ENCODE measurements at regions not wholly inside any gene's neighbourhood (a gene's known extent, or its start where the extent isn't known, plus 50 kb on each side); places are given as distances from the start of the nearest gene placed in this dataset.

DNA sequence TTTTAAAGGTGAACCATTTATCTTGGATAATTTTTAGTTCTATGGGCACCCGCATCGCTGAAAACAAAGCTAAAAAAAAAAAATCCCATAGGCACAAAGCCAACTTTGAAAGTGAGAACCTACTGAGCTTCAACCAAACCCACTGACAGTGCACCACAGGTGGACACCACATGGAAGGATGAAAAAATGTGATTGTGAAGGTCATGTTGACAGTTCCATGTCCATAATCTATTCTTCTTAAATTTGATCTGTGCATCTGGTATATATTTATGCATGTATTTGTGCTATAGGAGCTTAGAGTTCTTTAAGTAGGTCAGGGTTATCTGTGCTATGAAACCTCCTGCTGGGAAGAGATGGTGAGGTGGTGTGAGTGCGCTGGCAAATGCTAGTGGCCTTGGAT, 374.3 kb downstream of the SPRY1 start:
- TF ChIP-seq, protein P1, sequence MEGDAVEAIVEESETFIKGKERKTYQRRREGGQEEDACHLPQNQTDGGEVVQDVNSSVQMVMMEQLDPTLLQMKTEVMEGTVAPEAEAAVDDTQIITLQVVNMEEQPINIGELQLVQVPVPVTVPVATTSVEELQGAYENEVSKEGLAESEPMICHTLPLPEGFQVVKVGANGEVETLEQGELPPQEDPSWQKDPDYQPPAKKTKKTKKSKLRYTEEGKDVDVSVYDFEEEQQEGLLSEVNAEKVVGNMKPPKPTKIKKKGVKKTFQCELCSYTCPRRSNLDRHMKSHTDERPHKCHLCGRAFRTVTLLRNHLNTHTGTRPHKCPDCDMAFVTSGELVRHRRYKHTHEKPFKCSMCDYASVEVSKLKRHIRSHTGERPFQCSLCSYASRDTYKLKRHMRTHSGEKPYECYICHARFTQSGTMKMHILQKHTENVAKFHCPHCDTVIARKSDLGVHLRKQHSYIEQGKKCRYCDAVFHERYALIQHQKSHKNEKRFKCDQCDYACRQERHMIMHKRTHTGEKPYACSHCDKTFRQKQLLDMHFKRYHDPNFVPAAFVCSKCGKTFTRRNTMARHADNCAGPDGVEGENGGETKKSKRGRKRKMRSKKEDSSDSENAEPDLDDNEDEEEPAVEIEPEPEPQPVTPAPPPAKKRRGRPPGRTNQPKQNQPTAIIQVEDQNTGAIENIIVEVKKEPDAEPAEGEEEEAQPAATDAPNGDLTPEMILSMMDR (IDR thresholded peaks at IDR 0.05) = no peak
- TF ChIP-seq EP300 (IDR thresholded peaks at IDR 0.05) = no peak

All from suprapubic skin (tissue), 3 donors.